Activated CD4-positive, alpha-beta T cell treated with anti-CD3 and anti-CD28 coated beads, Interleukin-2, amount 10 ng/mL, durations not matched to agents 24 days and 14 days (primary cell): ENCODE measurements at regions not wholly inside any gene's neighbourhood (a gene's known extent, or its start where the extent isn't known, plus 50 kb on each side); places are given as distances from the start of the nearest gene placed in this dataset.
A peak's percentile ranks its signal among the peaks of the same experiment; 100 is the strongest.
"Not testable (repeated sequence)": the region's sequence is repeated elsewhere in the genome, so short reads cannot be mapped to it uniquely, and the experiment has no call there.

Experiments
- DNase-seq: peaks from one replicate; pipeline ENCODE4 v3.0.0; 2022
- H3K27ac Mint-ChIP-seq: one replicate; pipeline ENCODE4 v1.8.0; 2022; ENCODE audit warnings: mild to moderate bottlenecking, mixed read lengths
- H3K27me3 Mint-ChIP-seq: one replicate; pipeline ENCODE4 v1.8.0; 2022; ENCODE audit warnings: mixed read lengths
- H3K36me3 Mint-ChIP-seq: one replicate; pipeline ENCODE4 v1.8.0; 2022; ENCODE audit warnings: low read depth, mild to moderate bottlenecking, mixed read lengths
- H3K4me1 Mint-ChIP-seq: one replicate; pipeline ENCODE4 v1.8.0; 2021; ENCODE audit warnings: mixed read lengths
- H3K4me3 Mint-ChIP-seq: one replicate; pipeline ENCODE4 v1.8.0; 2022; ENCODE audit warnings: mild to moderate bottlenecking, moderate library complexity, mixed read lengths
- H3K9me3 Mint-ChIP-seq: one replicate; pipeline ENCODE4 v1.8.0; 2021; ENCODE audit warnings: mixed read lengths
- intact Hi-C: fragments of 100-400 bp; cut with micrococcal nuclease; formaldehyde crosslinking; loops from one replicate; pipeline ENCODE4 v1.15.1; 2023

- no peaks in the 10 kb centered on the region for H3K36me3 Mint-ChIP-seq
- no peak overlapping the region for H3K27ac Mint-ChIP-seq
- intact Hi-C loops, result no loop called here
- no peak overlapping the region for H3K4me3 Mint-ChIP-seq
- no peak for DNase-seq
- H3K4me1 Mint-ChIP-seq, result no peaks in the 10 kb centered on the region
- H3K27me3 Mint-ChIP-seq, result peaks cover 17% of the 10 kb centered on the region
- H3K9me3 Mint-ChIP-seq, result peaks cover 3% of the 10 kb centered on the region
Observed at GRCh38 chr3:197408177-197408957, 110.0 kb upstream of the DLG1 start.

GRCh38 chr3:197407526-197407925 is 109.1 kb upstream of the DLG1 start:
- no peak for DNase-seq
- Mint-ChIP-seq H3K27me3 (peaks cover 10% of the 10 kb centered on the region), H3K27ac (no peak overlapping the region), H3K4me1 (no peaks in the 10 kb centered on the region), H3K9me3 (no peaks in the 10 kb centered on the region), H3K36me3 (no peaks in the 10 kb centered on the region), H3K4me3 (no peak overlapping the region)
- intact Hi-C loops, result no loop called here

- H3K27ac Mint-ChIP-seq, result no peak overlapping the region
- H3K9me3 Mint-ChIP-seq, result no peaks in the 10 kb centered on the region
- intact Hi-C loops, result no loop called here
- no peaks in the 10 kb centered on the region for H3K4me1 Mint-ChIP-seq
- H3K27me3 Mint-ChIP-seq, result peaks cover 10% of the 10 kb centered on the region
- no peaks in the 10 kb centered on the region for H3K36me3 Mint-ChIP-seq
- no peak for DNase-seq
- no peak overlapping the region for H3K4me3 Mint-ChIP-seq
Observed at GRCh38 chr3:197407053-197407452, 108.6 kb upstream of the DLG1 start.

DNA sequence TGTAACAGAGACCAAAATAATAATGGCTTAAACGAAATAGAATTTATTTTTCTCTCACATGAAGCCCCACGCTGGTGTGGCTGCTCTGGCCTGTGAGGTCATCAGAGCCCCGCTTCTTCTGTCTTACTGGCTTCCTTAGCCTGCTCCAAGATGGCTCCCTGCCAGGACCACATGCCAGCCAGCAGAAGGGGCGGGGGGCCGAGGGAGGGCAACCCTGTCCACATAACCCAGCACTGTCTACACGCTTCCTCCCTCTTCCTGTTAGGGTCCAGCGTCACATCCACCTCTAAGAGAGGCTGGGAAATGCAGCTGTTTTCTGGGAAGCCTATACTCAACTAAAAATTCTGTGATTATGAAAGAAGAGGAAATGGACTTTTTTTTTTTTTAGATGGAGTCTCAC is 107.9 kb upstream of the DLG1 start:
- Mint-ChIP-seq H3K9me3 (no peaks in the 10 kb centered on the region), H3K27ac (no peak overlapping the region), H3K4me1 (no peaks in the 10 kb centered on the region), H3K27me3 (peaks cover 8% of the 10 kb centered on the region), H3K36me3 (no peaks in the 10 kb centered on the region), H3K4me3 (no peak overlapping the region)
- DNase-seq, result no peak
- intact Hi-C loops, result no loop called here

- no peaks in the 10 kb centered on the region for H3K9me3 Mint-ChIP-seq
- no peak overlapping the region for H3K27ac Mint-ChIP-seq
- no peak overlapping the region for H3K4me3 Mint-ChIP-seq
- no peaks in the 10 kb centered on the region for H3K36me3 Mint-ChIP-seq
- no peaks in the 10 kb centered on the region for H3K4me1 Mint-ChIP-seq
- intact Hi-C loops, result no loop called here
- no peak for DNase-seq
- H3K27me3 Mint-ChIP-seq, result peaks cover 6% of the 10 kb centered on the region
Observed at GRCh38 chr3:197404754-197405153, 106.3 kb upstream of the DLG1 start.

GRCh38 chr3:197404030-197404429 is 105.6 kb upstream of the DLG1 start:
- peaks cover 6% of the 10 kb centered on the region for H3K27me3 Mint-ChIP-seq
- H3K9me3 Mint-ChIP-seq, result no peaks in the 10 kb centered on the region
- H3K36me3 Mint-ChIP-seq, result no peaks in the 10 kb centered on the region
- H3K4me3 Mint-ChIP-seq, result no peak overlapping the region
- no peaks in the 10 kb centered on the region for H3K4me1 Mint-ChIP-seq
- no peak for DNase-seq
- intact Hi-C loops, result no loop called here
- H3K27ac Mint-ChIP-seq, result no peak overlapping the region

DNA sequence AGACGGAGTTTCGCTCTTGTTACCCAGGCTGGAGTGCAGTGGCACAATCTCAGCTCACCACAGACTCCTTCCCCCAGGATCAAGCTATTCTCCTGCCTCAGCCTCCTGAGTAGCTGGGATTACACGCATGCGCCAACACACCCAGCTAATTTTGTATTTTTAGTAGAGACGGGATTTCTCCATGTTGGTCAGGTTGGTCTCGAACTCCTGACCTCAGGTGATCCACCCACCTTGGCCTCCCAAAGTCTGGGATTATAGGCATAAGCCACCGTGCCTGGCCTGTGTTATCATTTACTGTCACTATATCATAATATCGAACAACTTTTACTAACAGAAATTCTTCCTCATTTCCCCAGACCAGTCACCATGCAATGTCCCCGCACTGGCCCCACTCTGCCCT is 104.0 kb upstream of the DLG1 start:
- H3K4me3 Mint-ChIP-seq, H3K9me3 Mint-ChIP-seq, H3K27ac Mint-ChIP-seq, intact Hi-C loops, H3K36me3 Mint-ChIP-seq, DNase-seq, H3K27me3 Mint-ChIP-seq, H3K4me1 Mint-ChIP-seq: not testable (repeated sequence)

DNA sequence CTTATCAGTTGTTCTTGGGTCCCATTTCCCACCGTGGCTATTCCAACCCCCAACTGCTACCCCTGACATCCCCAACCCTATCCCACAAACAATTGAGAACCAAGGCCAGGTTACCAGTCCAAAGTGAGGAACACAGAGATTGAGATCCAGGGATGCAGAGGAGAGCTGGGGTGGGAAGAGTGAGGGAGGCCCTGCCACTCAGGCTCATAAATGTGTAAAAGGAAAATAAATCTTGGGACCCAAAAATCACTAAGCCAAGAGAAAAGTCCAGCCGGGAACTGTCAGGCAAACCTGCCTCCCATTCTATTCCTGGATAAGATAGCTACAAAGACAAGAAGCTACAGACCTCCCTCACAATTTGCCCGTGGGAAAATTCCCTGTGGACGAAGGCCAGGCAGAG is 101.1 kb upstream of the DLG1 start:
- no peak for DNase-seq
- Mint-ChIP-seq H3K4me3 (no peak overlapping the region), H3K9me3 (no peaks in the 10 kb centered on the region), H3K36me3 (no peaks in the 10 kb centered on the region), H3K4me1 (peaks cover 18% of the 10 kb centered on the region), H3K27me3 (peaks cover 3% of the 10 kb centered on the region), H3K27ac (no peak overlapping the region)
- intact Hi-C loops, result loop anchor here (5.0 to 10.0 kb wide), 3 partner anchors 33 to 145 kb away; no protein-coding TSS in a partner anchor

- peak overlapping the region; percentile 31 for H3K27ac Mint-ChIP-seq
- H3K4me3 Mint-ChIP-seq, result no peak overlapping the region
- no peak for DNase-seq
- H3K9me3 Mint-ChIP-seq, result no peaks in the 10 kb centered on the region
- no peaks in the 10 kb centered on the region for H3K27me3 Mint-ChIP-seq
- peaks cover 27% of the 10 kb centered on the region for H3K4me1 Mint-ChIP-seq
- intact Hi-C loops, result loop anchor here (5.0 to 10.0 kb wide), 3 partner anchors 34 to 144 kb away; no protein-coding TSS in a partner anchor
- no peaks in the 10 kb centered on the region for H3K36me3 Mint-ChIP-seq
Observed at GRCh38 chr3:197398286-197398878, 100.0 kb upstream of the DLG1 start.

GRCh38 chr3:197397838-197398237 is 99.4 kb upstream of the DLG1 start:
- Mint-ChIP-seq H3K4me3 (no peak overlapping the region), H3K36me3 (no peaks in the 10 kb centered on the region), H3K9me3 (no peaks in the 10 kb centered on the region), H3K27ac (no peak overlapping the region), H3K27me3 (no peaks in the 10 kb centered on the region), H3K4me1 (peaks cover 27% of the 10 kb centered on the region)
- DNase-seq, result no peak
- intact Hi-C loops, result loop anchor here (5.0 to 10.0 kb wide), 3 partner anchors 34 to 143 kb away; no protein-coding TSS in a partner anchor

- Mint-ChIP-seq H3K27ac (peak overlapping the region; percentile 76), H3K4me3 (no peak overlapping the region), H3K9me3 (no peaks in the 10 kb centered on the region), H3K36me3 (no peaks in the 10 kb centered on the region), H3K27me3 (no peaks in the 10 kb centered on the region), H3K4me1 (peaks cover 27% of the 10 kb centered on the region)
- DNase-seq, result peak; percentile 83
- intact Hi-C loops, result loop anchor here (5.0 to 10.0 kb wide), 3 partner anchors 38 to 140 kb away; no protein-coding TSS in a partner anchor
Observed at GRCh38 chr3:197394464-197395321, 96.3 kb upstream of the DLG1 start.

GRCh38 chr3:197394126-197394463 is 95.7 kb upstream of the DLG1 start:
- intact Hi-C loops, result loop anchor here (10.0 kb wide), 2 partner anchors 71 to 139 kb away; no protein-coding TSS in a partner anchor
- DNase-seq, H3K36me3 Mint-ChIP-seq, H3K27me3 Mint-ChIP-seq, H3K4me3 Mint-ChIP-seq, H3K9me3 Mint-ChIP-seq: not testable (repeated sequence)
- peaks cover 27% of the 10 kb centered on the region for H3K4me1 Mint-ChIP-seq
- H3K27ac Mint-ChIP-seq, result peak overlapping the region; percentile 76

DNA sequence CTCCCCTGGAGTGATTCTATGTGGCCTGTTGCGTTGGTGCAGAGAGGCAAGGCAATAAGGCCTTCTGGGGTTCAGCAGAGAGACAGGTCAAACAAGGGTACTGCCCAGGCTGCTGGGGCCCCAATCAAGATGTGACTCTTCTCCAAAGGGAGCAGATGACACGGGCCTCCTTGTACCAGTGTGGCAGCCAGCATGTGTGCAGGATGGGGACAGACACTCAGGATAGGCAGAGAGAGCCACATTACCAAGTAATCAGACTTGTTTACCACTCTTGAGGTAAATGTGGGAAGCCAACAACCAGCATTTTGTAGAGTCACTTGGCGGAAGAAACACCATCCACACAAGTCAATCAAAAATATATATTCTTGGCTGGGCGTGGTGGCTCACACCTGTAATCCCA is 95.3 kb upstream of the DLG1 start:
- Mint-ChIP-seq H3K4me1 (peaks cover 26% of the 10 kb centered on the region), H3K4me3 (no peak overlapping the region), H3K9me3 (no peaks in the 10 kb centered on the region), H3K27me3 (no peaks in the 10 kb centered on the region), H3K36me3 (no peaks in the 10 kb centered on the region), H3K27ac (peak overlapping the region; percentile 76)
- intact Hi-C loops, result loop anchor here (10.0 kb wide), 2 partner anchors 71 to 139 kb away; no protein-coding TSS in a partner anchor
- peak; percentile 61 for DNase-seq

- no peaks in the 10 kb centered on the region for H3K36me3 Mint-ChIP-seq
- DNase-seq, result no peak
- intact Hi-C loops, result loop anchor here (10.0 kb wide), 2 partner anchors 72 to 138 kb away; no protein-coding TSS in a partner anchor
- H3K4me1 Mint-ChIP-seq, result peaks cover 20% of the 10 kb centered on the region
- H3K9me3 Mint-ChIP-seq, result no peaks in the 10 kb centered on the region
- H3K4me3 Mint-ChIP-seq, result no peak overlapping the region
- no peak overlapping the region for H3K27ac Mint-ChIP-seq
- H3K27me3 Mint-ChIP-seq, result no peaks in the 10 kb centered on the region
Observed at GRCh38 chr3:197392961-197393360, 94.5 kb upstream of the DLG1 start.
